Psoas muscle (tissue), 7 donors: ENCODE measurements at regions not wholly inside any gene's neighbourhood (a gene's known extent, or its start where the extent isn't known, plus 50 kb on each side); places are given as distances from the start of the nearest gene placed in this dataset.

Experiments used
- ATAC-seq, 4 donors: fragments of 200-7000 bp; cut with Tn5 transposase; one replicate each; pipeline ENCODE4 v1.9.1; 2020; ENCODE audit warnings: moderate library complexity in 3 of 4, mild to moderate bottlenecking in 2 of 4
- DNase-seq, 2 donors: peaks; one replicate each; pipeline ENCODE4 v3.0.0-alpha.2; 2020
- H3K27ac ChIP-seq: fragments of 200-600 bp; one replicate; pipeline ENCODE4 v1.8.0; 2022
- H3K27me3 ChIP-seq, 3 donors: fragments of 200-600 bp in 1 of 3; one replicate each; pipeline versions ENCODE4 v1.6.1 to v1.8.0; 2013 to 2022; ENCODE audit warnings: low read length in 2 of 3, mild to moderate bottlenecking in 2 of 3, moderate library complexity in 1 of 3; ENCODE audit not compliant: insufficient read depth in 3 of 3
- H3K36me3 ChIP-seq, 2 donors: fragments of 200-600 bp in 1 of 2; one replicate each; pipeline versions ENCODE4 v1.6.1 to v1.8.0; 2013 to 2022; ENCODE audit warnings: low read depth in 1 of 2, mild to moderate bottlenecking in 1 of 2, moderate library complexity in 1 of 2; ENCODE audit not compliant: insufficient read depth in 1 of 2
- H3K4me1 ChIP-seq: fragments of 200-600 bp; one replicate; pipeline ENCODE4 v1.8.0; 2022
- H3K4me3 ChIP-seq: fragments of 200-600 bp; one replicate; pipeline ENCODE4 v1.8.0; 2022; ENCODE audit warnings: mild to moderate bottlenecking
- H3K9me3 ChIP-seq: fragments of 200-600 bp; one replicate; pipeline ENCODE4 v1.8.0; 2022
- whole genome bisulfite sequencing, 3 donors: extraction: QIAGEN DNeasy Blood & Tissue Kit; methylation state at CpG; one replicate each; pipeline versions ENCODE4 v1.1.6 to v1.1.7; 2013; 5-methylcytosine and 5-hydroxymethylcytosine counted together
- intact Hi-C, 2 donors: fragments of 100-400 bp; cut with DNase I; formaldehyde crosslinking; loops; one replicate each; pipeline versions ENCODE4 v1.11.0 to v1.14.2; 2022
- TF ChIP-seq, protein P1 (sequence below): fragments of 200-600 bp; IDR thresholded peaks from one replicate; pipeline ENCODE4 v1.8.0; 2022; ENCODE audit warnings: antibody characterized with exemption
- donor health status: healthy with polysubstance abuse.
- donor health status: DM: no; HTN: no; CAD: no; lungs with moderate emphysema.
- donor health status: Bipolar disorder and iron deficiency.
- donor health status: healthy.
- donor health status: DM: yes; HTN: yes; CAD: no.
- donor health status: DM: no; HTN: no; CAD: no.
- donor health status: DM: yes; HTN: yes; CAD: no.

DNA sequence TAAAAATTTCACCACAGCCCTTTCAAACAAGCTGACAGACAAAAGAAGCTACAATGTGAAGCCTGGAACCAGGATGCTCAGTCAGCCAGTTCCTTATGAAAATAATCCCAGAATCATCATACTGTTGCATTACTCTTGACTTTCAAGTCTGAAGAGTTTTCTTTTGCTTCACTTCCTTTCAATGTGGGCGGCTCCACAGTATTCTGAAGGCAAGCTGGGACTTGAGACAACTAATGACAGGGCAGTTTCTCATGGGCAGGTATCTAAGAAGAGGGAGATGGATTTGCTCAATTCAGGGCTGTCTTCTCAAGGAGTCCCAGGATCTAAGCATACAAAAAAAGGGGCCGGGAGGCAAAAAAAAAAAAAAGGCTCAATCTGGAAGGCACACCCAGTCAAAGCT is 173.4 kb downstream of the PAPSS1 start:
- WGBS, 3 donors, result 88 to 96% (median 89%) methylated on average over 2 of the region's 2 CpGs
- ATAC-seq, result no peak

GRCh38 chr4:107541511-107541910 is 178.5 kb downstream of the PAPSS1 start:
- 84 to 92% (median 90%) methylated on average over 2 of the region's 2 CpGs for WGBS, 3 donors
- ATAC-seq, result no peak
- Histone ChIP-seq H3K36me3 (no peaks in the 10 kb centered on the region), H3K4me3 (no peak overlapping the region), H3K27me3 (no peaks in the 10 kb centered on the region), H3K27ac (no peak overlapping the region), H3K4me1 (no peaks in the 10 kb centered on the region), H3K9me3 (no peaks in the 10 kb centered on the region)
- intact Hi-C loops, result no loop called here
- no peak for DNase-seq
- TF ChIP-seq, protein P1, sequence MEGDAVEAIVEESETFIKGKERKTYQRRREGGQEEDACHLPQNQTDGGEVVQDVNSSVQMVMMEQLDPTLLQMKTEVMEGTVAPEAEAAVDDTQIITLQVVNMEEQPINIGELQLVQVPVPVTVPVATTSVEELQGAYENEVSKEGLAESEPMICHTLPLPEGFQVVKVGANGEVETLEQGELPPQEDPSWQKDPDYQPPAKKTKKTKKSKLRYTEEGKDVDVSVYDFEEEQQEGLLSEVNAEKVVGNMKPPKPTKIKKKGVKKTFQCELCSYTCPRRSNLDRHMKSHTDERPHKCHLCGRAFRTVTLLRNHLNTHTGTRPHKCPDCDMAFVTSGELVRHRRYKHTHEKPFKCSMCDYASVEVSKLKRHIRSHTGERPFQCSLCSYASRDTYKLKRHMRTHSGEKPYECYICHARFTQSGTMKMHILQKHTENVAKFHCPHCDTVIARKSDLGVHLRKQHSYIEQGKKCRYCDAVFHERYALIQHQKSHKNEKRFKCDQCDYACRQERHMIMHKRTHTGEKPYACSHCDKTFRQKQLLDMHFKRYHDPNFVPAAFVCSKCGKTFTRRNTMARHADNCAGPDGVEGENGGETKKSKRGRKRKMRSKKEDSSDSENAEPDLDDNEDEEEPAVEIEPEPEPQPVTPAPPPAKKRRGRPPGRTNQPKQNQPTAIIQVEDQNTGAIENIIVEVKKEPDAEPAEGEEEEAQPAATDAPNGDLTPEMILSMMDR, result no peak

More for the DNA sequence above, 173.4 kb downstream of the PAPSS1 start:
- TF ChIP-seq, protein P1, result no peak
- Histone ChIP-seq H3K4me3 (no peak overlapping the region), H3K36me3 (no peaks in the 10 kb centered on the region), H3K9me3 (no peaks in the 10 kb centered on the region), H3K27ac (no peak overlapping the region), H3K27me3 (no peaks in the 10 kb centered on the region), H3K4me1 (no peaks in the 10 kb centered on the region)
- no peak for DNase-seq
- intact Hi-C loops, result no loop called here

DNA sequence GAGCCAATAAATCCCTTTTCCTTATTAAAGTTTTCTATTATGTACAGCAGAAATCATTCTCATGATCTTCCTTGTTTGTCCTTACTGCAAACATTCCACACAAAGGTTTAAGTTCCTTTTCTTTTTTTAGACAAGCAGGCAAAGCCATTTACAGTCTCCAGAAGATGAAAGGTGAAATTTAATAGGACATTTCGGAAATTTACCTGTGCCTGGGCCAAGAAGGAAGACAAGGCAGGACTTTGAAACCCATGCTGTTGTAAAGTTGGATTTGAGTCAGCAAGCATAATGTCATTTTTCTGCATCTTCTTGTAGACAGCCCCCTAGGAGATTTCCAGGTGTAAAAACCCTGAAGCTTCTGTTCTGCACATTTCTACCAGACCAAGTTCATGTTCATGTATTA is 188.1 kb downstream of the PAPSS1 start:
- intact Hi-C loops, result no loop called here
- Histone ChIP-seq H3K36me3 (no peaks in the 10 kb centered on the region), H3K27ac (no peak overlapping the region), H3K4me1 (no peaks in the 10 kb centered on the region), H3K4me3 (no peak overlapping the region), H3K27me3 (no peaks in the 10 kb centered on the region), H3K9me3 (no peaks in the 10 kb centered on the region)
- ATAC-seq (no peak), DNase-seq (no peak)
- TF ChIP-seq, protein P1, result no peak
- 45 to 92% (median 69%) methylated on average over 1 of the region's 1 CpG for WGBS, 3 donors

GRCh38 chr4:107520368-107520767 is 199.7 kb downstream of the PAPSS1 start:
- ATAC-seq, result no peak

DNA sequence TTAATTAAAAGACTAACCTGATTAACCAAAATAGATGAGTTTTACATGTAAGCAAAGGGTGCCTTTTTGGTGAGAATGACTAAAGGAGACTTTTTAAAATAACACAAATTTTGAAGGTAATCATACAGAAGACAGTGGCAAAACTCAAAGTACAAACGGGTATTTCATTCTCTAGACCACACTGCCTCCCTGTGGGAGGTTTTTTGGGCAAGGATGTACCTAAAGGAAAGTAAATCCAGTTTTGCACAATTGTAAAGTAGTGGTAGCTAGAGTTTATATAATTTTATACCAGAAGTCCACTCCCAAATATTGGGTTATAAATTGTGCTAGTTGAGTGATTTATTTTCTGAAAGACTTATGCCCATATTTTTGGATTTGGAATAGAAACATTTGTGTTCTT is 201.0 kb downstream of the PAPSS1 start:
- Histone ChIP-seq H3K4me1 (no peaks in the 10 kb centered on the region), H3K27ac (no peak overlapping the region), H3K9me3 (no peaks in the 10 kb centered on the region), H3K36me3 (no peaks in the 10 kb centered on the region), H3K4me3 (no peak overlapping the region), H3K27me3 (no peaks in the 10 kb centered on the region)
- intact Hi-C loops, result loop anchor here in 1 of 2 donors (10.0 kb wide), 1 partner anchor 484 kb away; the partner anchor contains the start of gene DKK2
- DNase-seq (no peak), ATAC-seq (peak in 1 of 4 donors; percentile 60)
- TF ChIP-seq, protein P1, result peak; percentile 41
- 11 to 16% (median 13%) methylated on average over 1 of the region's 1 CpG for WGBS, 3 donors

More at GRCh38 chr4:107520368-107520767, 199.7 kb downstream of the PAPSS1 start:
- intact Hi-C loops, result no loop called here
- H3K4me1 ChIP-seq, result no peaks in the 10 kb centered on the region
- no peak overlapping the region for H3K27ac ChIP-seq
- 78 to 83% (median 79%) methylated on average over 7 of the region's 7 CpGs for WGBS, 3 donors
- TF ChIP-seq, protein P1, result no peak
- no peak overlapping the region for H3K4me3 ChIP-seq
- no peaks in the 10 kb centered on the region for H3K9me3 ChIP-seq
- H3K27me3 ChIP-seq, result no peaks in the 10 kb centered on the region
- H3K36me3 ChIP-seq, result no peaks in the 10 kb centered on the region
- no peak for DNase-seq
